ENCODE measurements at regions not wholly inside any gene's neighbourhood (a gene's known extent, or its start where the extent isn't known, plus 50 kb on each side); places are given as distances from the start of the nearest gene placed in this dataset.

GRCh38 chr16:54456291-54456690 is 169.7 kb upstream of the IRX3 start:
- Mint-ChIP-seq H3K9me3 (no peaks in the 10 kb centered on the region), H3K4me3 (no peak overlapping the region), H3K27me3 (ENCODE audit: insufficient read depth, low read depth, poor library complexity) (peaks cover 5% of the 10 kb centered on the region), H3K4me1 (peaks cover 37% of the 10 kb centered on the region), H3K27ac (no peak overlapping the region; the same call in 1 of the 2 replicates), H3K36me3 (ENCODE audit: low read depth) (no peaks in the 10 kb centered on the region)
- no peak for TF ChIP-seq POLR2AphosphoS5 (IDR thresholded peaks at IDR 0.05; ENCODE audit: low read depth)
- no peak for DNase-seq (ENCODE audit: low spot score)
- Histone ChIP-seq H3K27ac (ENCODE audit: low read depth) (no peak overlapping the region), H3K27me3 (ENCODE audit: insufficient read depth) (no peaks in the 10 kb centered on the region), H2AFZ (no peak overlapping the region), H3K9me2 (ENCODE audit: insufficient read depth) (no peaks in the 10 kb centered on the region), H3K4me2 (no peak overlapping the region), H3K4me1 (ENCODE audit: insufficient read depth) (peaks cover 28% of the 10 kb centered on the region), H4K20me1 (replicated peaks; ENCODE audit: insufficient read depth) (no peaks in the 10 kb centered on the region), H3K36me3 (ENCODE audit: insufficient read depth) (no peaks in the 10 kb centered on the region), H3K4me3 (no peak overlapping the region), H3K79me2 (replicated peaks; ENCODE audit: insufficient read depth) (no peaks in the 10 kb centered on the region), H3F3A (replicated peaks; ENCODE audit: low read depth) (no peaks in the 10 kb centered on the region)
- no peak for ATAC-seq

GRCh38 chr16:54455030-54455725 is 168.6 kb upstream of the IRX3 start:
- H3K27ac Mint-ChIP-seq = no peak overlapping the region
- H3K27me3 Mint-ChIP-seq (ENCODE audit: insufficient read depth, low read depth, poor library complexity) = peaks cover 5% of the 10 kb centered on the region
- Histone ChIP-seq H4K20me1 (replicated peaks; ENCODE audit: insufficient read depth) (no peaks in the 10 kb centered on the region), H3K4me3 (no peak overlapping the region), H3K4me1 (ENCODE audit: insufficient read depth) (peaks cover 16% of the 10 kb centered on the region), H2AFZ (peak overlapping the region; percentile 63), H3K27me3 (ENCODE audit: insufficient read depth) (no peaks in the 10 kb centered on the region), H3K36me3 (ENCODE audit: insufficient read depth) (no peaks in the 10 kb centered on the region), H3F3A (replicated peaks; ENCODE audit: low read depth) (no peaks in the 10 kb centered on the region), H3K27ac (ENCODE audit: low read depth) (no peak overlapping the region), H3K4me2 (no peak overlapping the region), H3K9me2 (ENCODE audit: insufficient read depth) (no peaks in the 10 kb centered on the region), H3K79me2 (replicated peaks; ENCODE audit: insufficient read depth) (no peaks in the 10 kb centered on the region)
- no peak overlapping the region for H3K4me3 Mint-ChIP-seq
- no peaks in the 10 kb centered on the region for H3K36me3 Mint-ChIP-seq (ENCODE audit: low read depth)
- DNase-seq (ENCODE audit: low spot score) (no peak), ATAC-seq (no peak)
- TF ChIP-seq REST (IDR thresholded peaks at IDR 0.05; ENCODE audit: unreplicated experiment) (no peak), EZH2phosphoT487 (IDR thresholded peaks at IDR 0.05; ENCODE audit: unreplicated experiment) (no peak)
- no peaks in the 10 kb centered on the region for H3K9me3 Mint-ChIP-seq
- H3K4me1 Mint-ChIP-seq = peaks cover 28% of the 10 kb centered on the region

DNA sequence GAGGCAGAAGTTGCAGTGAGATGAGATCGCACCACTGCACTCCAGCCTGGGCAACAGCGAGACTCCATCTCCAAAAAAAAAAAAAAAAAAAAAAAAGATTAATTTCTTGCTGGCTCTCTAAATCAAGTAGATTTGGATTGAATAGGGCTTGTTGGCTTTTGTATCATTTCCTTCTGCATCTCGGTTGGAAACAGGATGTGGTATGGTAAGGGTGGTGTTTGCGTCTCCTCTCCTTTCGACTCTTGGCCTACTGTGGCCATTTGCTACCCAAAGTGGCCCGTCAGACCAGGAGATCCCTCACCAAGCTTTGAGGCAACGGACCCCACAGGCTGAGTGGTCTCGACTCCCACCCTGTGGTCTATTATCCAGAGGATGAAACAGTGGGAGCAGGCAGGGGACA is 168.0 kb upstream of the IRX3 start:
- H3K9me2 ChIP-seq (ENCODE audit: insufficient read depth) = no peaks in the 10 kb centered on the region
- Mint-ChIP-seq H3K27ac (no peak overlapping the region), H3K27me3 (ENCODE audit: insufficient read depth, low read depth, poor library complexity) (peaks cover 5% of the 10 kb centered on the region), H3K4me1 (peaks cover 22% of the 10 kb centered on the region), H3K9me3 (no peaks in the 10 kb centered on the region), H3K4me3 (no peak overlapping the region), H3K36me3 (ENCODE audit: low read depth) (no peaks in the 10 kb centered on the region)
- H3F3A ChIP-seq (replicated peaks; ENCODE audit: low read depth) = no peaks in the 10 kb centered on the region
- no peak overlapping the region for H3K4me2 ChIP-seq
- H3K4me1 ChIP-seq (ENCODE audit: insufficient read depth) = peaks cover 11% of the 10 kb centered on the region
- ATAC-seq (no peak), DNase-seq (ENCODE audit: low spot score) (no peak)
- H4K20me1 ChIP-seq (replicated peaks; ENCODE audit: insufficient read depth) = no peaks in the 10 kb centered on the region
- no peaks in the 10 kb centered on the region for H3K36me3 ChIP-seq (ENCODE audit: insufficient read depth)
- no peak overlapping the region for H3K27ac ChIP-seq (ENCODE audit: low read depth)
- no peaks in the 10 kb centered on the region for H3K79me2 ChIP-seq (replicated peaks; ENCODE audit: insufficient read depth)
- H3K27me3 ChIP-seq (ENCODE audit: insufficient read depth) = no peaks in the 10 kb centered on the region
- peak overlapping the region; percentile 63 for H2AFZ ChIP-seq
- TF ChIP-seq ZNF114 (CRISPR knock-in tag; IDR thresholded peaks at IDR 0.05) = no peak
- no peak for TF ChIP-seq REST (IDR thresholded peaks at IDR 0.05; ENCODE audit: unreplicated experiment)
- no peak for TF ChIP-seq CREB1 (CRISPR knock-in tag; IDR thresholded peaks at IDR 0.05; ENCODE audit: low read depth)
- no peak for TF ChIP-seq ETS1 (IDR thresholded peaks at IDR 0.05)
- TF ChIP-seq JUNB (IDR thresholded peaks at IDR 0.05; ENCODE audit: unreplicated experiment) = no peak
- TF ChIP-seq CTCF (conservative IDR thresholded peaks at IDR 0.05; ENCODE audit: low read depth in 2 of 2) = no peak
- no peak for TF ChIP-seq EZH2phosphoT487 (IDR thresholded peaks at IDR 0.05; ENCODE audit: unreplicated experiment)
- TF ChIP-seq STAT1 (IDR thresholded peaks at IDR 0.05; ENCODE audit: unreplicated experiment) = no peak
- no peak overlapping the region for H3K4me3 ChIP-seq
